ENCODE measurements at regions not wholly inside any gene's neighbourhood (a gene's known extent, or its start where the extent isn't known, plus 50 kb on each side); places are given as distances from the start of the nearest gene placed in this dataset.

DNA sequence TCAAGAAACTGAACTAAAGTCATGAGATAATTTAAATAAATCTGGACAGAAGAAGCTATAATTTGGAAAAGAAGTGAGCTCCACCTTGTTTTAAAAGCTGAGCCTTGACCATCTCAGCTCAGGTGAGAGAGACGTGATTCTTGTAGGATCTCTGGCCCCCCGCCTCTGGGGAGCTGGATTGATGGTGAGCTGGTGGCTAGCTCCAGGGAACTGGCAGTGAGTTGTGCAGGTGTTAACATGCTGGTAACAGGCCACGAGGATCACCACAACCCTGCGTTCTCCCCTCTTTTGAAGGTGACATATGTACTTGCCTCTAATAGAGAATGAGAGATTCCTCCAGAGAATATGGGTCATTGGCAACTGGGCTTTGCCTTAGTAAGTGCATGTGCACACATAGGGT, 485.1 kb downstream of the IRS2 start:
- CTCF ChIA-PET: no interaction called here
- no peak for ATAC-seq (ENCODE audit: low read depth)
- BruUV-seq (replicated peaks): no TSS peak

More for the DNA sequence above, 485.1 kb downstream of the IRS2 start:
- Histone ChIP-seq H3K4me2 (ENCODE audit: low read depth, low read length) (no peak overlapping the region), H2AK9ac (replicated peaks; ENCODE audit: low read depth, low read length, poor library complexity) (no peak overlapping the region), H4K91ac (ENCODE audit: insufficient read depth, low read depth, low read length) (no peak overlapping the region), H3K4me3 (ENCODE audit: insufficient read depth, low read depth, low read length) (no peak overlapping the region), H3K56ac (ENCODE audit: extremely low read depth, insufficient read depth, low read length) (no peak overlapping the region), H4K8ac (ENCODE audit: low read depth in 2 of 2, low read length in 2 of 2) (no peak overlapping the region), H3K9me1 (ENCODE audit: insufficient read depth, low read length) (no peaks in the 10 kb centered on the region), H2BK15ac (ENCODE audit: low read depth, low read length) (no peak overlapping the region), H2AFZ (replicated peaks; ENCODE audit: low read length, poor library complexity) (no peak overlapping the region), H2BK120ac (ENCODE audit: low read depth, low read length) (no peak overlapping the region), H4K20me1 (ENCODE audit: insufficient read depth, low read length) (no peaks in the 10 kb centered on the region), H4K5ac (ENCODE audit: low read depth, low read length) (no peak overlapping the region), H3K18ac (ENCODE audit: low read depth, low read length) (no peak overlapping the region), H3K36me3 (ENCODE audit: control insufficient read depth, insufficient read depth, low read length) (no peaks in the 10 kb centered on the region), H3K27me3 (ENCODE audit: control insufficient read depth, insufficient read depth, low read length) (peaks cover 3% of the 10 kb centered on the region; the same call in 1 of the 2 replicates), H3K79me1 (ENCODE audit: low read depth in 1 of 2, low read length in 2 of 2) (no peaks in the 10 kb centered on the region), H2BK20ac (ENCODE audit: low read depth, low read length) (no peak overlapping the region), H2AK5ac (ENCODE audit: low read depth, low read length) (no peak overlapping the region), H3K27ac (ENCODE audit: insufficient read depth, low read length) (no peak overlapping the region), H3K4me1 (ENCODE audit: control insufficient read depth, insufficient read depth, low read length) (peaks cover 3% of the 10 kb centered on the region; the same call in 1 of the 2 replicates), H3K9ac (ENCODE audit: low read depth, low read length) (no peak overlapping the region), H3K4ac (ENCODE audit: low read depth, low read length) (no peak overlapping the region), H3K9me3 (ENCODE audit: control insufficient read depth, insufficient read depth, low read length) (no peaks in the 10 kb centered on the region), H3K23ac (ENCODE audit: low read depth, low read length) (no peak overlapping the region), H3K14ac (replicated peaks; ENCODE audit: low read depth, low read length) (no peak overlapping the region), H2BK5ac (ENCODE audit: low read depth, low read length, poor library complexity, severe bottlenecking) (no peak overlapping the region)
- POLR2A ChIA-PET (ENCODE audit: unreplicated experiment): no interaction called here
- intact Hi-C loops (cut with micrococcal nuclease) (no loop called here), dilution Hi-C loops (cut with HindIII; ENCODE audit: low sequenced_read_pairs, unreplicated experiment) (no loop called here), in situ Hi-C loops (cut with MboI; ENCODE audit: low sequenced_read_pairs) (no loop called here)
- DNase-seq: no peak
- WGBS, 2 experiments (ENCODE audit: extremely low coverage in 2 of 2, insufficient read length in 1 of 2): no CpG with 5 or more reads among the region's 4 CpGs
- TF ChIP-seq MAZ (IDR thresholded peaks at IDR 0.05; ENCODE audit: borderline replicate concordance, low read depth, low read length) (no peak), BHLHE40 (IDR thresholded peaks at IDR 0.05; ENCODE audit: low read depth, low read length) (no peak), SMC3 (IDR thresholded peaks at IDR 0.05; ENCODE audit: low read depth, low read length) (no peak), MXI1 (IDR thresholded peaks at IDR 0.05; ENCODE audit: borderline replicate concordance, low read depth, low read length) (no peak), NFE2L2 (IDR thresholded peaks at IDR 0.05; ENCODE audit: low read depth, low read length) (no peak), CHD1 (IDR thresholded peaks at IDR 0.05; ENCODE audit: low read depth, low read length) (no peak), CEBPB (IDR thresholded peaks at IDR 0.05; ENCODE audit: low read depth, low read length) (no peak), POLR2A (IDR thresholded peaks at IDR 0.05; ENCODE audit: low read depth, low read length) (no peak), RAD21 (IDR thresholded peaks at IDR 0.05; ENCODE audit: low read length) (no peak), MAFK (IDR thresholded peaks at IDR 0.05; ENCODE audit: low read depth, low read length) (no peak), FOS (IDR thresholded peaks at IDR 0.05; ENCODE audit: low read depth, low read length) (no peak)
- TF ChIP-seq, protein P1, sequence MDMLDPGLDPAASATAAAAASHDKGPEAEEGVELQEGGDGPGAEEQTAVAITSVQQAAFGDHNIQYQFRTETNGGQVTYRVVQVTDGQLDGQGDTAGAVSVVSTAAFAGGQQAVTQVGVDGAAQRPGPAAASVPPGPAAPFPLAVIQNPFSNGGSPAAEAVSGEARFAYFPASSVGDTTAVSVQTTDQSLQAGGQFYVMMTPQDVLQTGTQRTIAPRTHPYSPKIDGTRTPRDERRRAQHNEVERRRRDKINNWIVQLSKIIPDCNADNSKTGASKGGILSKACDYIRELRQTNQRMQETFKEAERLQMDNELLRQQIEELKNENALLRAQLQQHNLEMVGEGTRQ (IDR thresholded peaks at IDR 0.05; ENCODE audit: low read depth, low read length): no peak
- TF ChIP-seq, protein P2, sequence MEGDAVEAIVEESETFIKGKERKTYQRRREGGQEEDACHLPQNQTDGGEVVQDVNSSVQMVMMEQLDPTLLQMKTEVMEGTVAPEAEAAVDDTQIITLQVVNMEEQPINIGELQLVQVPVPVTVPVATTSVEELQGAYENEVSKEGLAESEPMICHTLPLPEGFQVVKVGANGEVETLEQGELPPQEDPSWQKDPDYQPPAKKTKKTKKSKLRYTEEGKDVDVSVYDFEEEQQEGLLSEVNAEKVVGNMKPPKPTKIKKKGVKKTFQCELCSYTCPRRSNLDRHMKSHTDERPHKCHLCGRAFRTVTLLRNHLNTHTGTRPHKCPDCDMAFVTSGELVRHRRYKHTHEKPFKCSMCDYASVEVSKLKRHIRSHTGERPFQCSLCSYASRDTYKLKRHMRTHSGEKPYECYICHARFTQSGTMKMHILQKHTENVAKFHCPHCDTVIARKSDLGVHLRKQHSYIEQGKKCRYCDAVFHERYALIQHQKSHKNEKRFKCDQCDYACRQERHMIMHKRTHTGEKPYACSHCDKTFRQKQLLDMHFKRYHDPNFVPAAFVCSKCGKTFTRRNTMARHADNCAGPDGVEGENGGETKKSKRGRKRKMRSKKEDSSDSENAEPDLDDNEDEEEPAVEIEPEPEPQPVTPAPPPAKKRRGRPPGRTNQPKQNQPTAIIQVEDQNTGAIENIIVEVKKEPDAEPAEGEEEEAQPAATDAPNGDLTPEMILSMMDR (conservative IDR thresholded peaks at IDR 0.05; ENCODE audit: low read depth, low read length): no peak
- TF ChIP-seq, protein P3, sequence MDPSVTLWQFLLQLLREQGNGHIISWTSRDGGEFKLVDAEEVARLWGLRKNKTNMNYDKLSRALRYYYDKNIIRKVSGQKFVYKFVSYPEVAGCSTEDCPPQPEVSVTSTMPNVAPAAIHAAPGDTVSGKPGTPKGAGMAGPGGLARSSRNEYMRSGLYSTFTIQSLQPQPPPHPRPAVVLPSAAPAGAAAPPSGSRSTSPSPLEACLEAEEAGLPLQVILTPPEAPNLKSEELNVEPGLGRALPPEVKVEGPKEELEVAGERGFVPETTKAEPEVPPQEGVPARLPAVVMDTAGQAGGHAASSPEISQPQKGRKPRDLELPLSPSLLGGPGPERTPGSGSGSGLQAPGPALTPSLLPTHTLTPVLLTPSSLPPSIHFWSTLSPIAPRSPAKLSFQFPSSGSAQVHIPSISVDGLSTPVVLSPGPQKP (IDR thresholded peaks at IDR 0.05; ENCODE audit: borderline replicate concordance, low read depth, low read length): no peak

Measured in IMR-90 (cell line).